ENCODE measurements at regions not wholly inside any gene's neighbourhood (a gene's known extent, or its start where the extent isn't known, plus 50 kb on each side); places are given as distances from the start of the nearest gene placed in this dataset.

DNA sequence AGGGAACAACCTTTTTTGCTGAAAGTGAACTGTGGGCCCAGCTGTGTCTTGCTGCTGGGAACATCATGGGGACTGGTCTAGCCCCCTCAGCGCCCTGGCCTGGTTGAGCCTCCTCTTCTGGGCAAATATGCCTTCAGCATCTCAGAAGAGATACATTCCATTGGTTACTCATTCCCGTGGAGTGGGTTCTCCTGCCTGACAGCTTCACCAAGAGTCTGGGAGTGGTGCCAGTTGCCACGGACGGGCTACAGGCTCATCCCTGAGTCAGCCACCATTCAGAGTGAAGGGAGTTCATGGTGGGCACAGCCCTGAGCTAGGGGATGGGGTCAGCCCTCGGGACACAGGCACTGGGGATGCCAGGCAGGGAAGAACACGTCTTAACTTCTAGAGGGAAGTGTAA, 81.9 kb downstream of the RAMP3 start:
- H3K4me3 ChIP-seq (ENCODE audit: low read length), result no peak overlapping the region
- no peaks in the 10 kb centered on the region for H3K9me3 Mint-ChIP-seq
- TF ChIP-seq, protein P1, sequence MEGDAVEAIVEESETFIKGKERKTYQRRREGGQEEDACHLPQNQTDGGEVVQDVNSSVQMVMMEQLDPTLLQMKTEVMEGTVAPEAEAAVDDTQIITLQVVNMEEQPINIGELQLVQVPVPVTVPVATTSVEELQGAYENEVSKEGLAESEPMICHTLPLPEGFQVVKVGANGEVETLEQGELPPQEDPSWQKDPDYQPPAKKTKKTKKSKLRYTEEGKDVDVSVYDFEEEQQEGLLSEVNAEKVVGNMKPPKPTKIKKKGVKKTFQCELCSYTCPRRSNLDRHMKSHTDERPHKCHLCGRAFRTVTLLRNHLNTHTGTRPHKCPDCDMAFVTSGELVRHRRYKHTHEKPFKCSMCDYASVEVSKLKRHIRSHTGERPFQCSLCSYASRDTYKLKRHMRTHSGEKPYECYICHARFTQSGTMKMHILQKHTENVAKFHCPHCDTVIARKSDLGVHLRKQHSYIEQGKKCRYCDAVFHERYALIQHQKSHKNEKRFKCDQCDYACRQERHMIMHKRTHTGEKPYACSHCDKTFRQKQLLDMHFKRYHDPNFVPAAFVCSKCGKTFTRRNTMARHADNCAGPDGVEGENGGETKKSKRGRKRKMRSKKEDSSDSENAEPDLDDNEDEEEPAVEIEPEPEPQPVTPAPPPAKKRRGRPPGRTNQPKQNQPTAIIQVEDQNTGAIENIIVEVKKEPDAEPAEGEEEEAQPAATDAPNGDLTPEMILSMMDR (IDR thresholded peaks at IDR 0.05), result no peak
- no peak overlapping the region for H3K27ac ChIP-seq (ENCODE audit: low read length)
- 75% methylated on average over 6 of the region's 6 CpGs for WGBS (ENCODE audit: insufficient coverage)
- ATAC-seq (no peak), DNase-seq (no peak)
- intact Hi-C loops (cut with micrococcal nuclease), result no loop called here
- H3K36me3 ChIP-seq (ENCODE audit: control insufficient read depth, insufficient read depth, low read length), result no peaks in the 10 kb centered on the region
- H3K36me3 Mint-ChIP-seq, result no peaks in the 10 kb centered on the region
- no peaks in the 10 kb centered on the region for H3K4me1 Mint-ChIP-seq
- no peak overlapping the region for H3K4me3 Mint-ChIP-seq
- H3K27me3 ChIP-seq (ENCODE audit: control insufficient read depth, insufficient read depth, low read length), result no peaks in the 10 kb centered on the region
- no peak overlapping the region for H3K27ac Mint-ChIP-seq
- H3K4me1 ChIP-seq (ENCODE audit: control insufficient read depth, insufficient read depth, low read length), result no peaks in the 10 kb centered on the region
- H3K9me3 ChIP-seq (ENCODE audit: control insufficient read depth, insufficient read depth, low read length), result no peaks in the 10 kb centered on the region
- H3K27me3 Mint-ChIP-seq (ENCODE audit: low read depth in 2 of 2), result peaks cover 30 to 35% of the 10 kb centered on the region in 2 donors

DNA sequence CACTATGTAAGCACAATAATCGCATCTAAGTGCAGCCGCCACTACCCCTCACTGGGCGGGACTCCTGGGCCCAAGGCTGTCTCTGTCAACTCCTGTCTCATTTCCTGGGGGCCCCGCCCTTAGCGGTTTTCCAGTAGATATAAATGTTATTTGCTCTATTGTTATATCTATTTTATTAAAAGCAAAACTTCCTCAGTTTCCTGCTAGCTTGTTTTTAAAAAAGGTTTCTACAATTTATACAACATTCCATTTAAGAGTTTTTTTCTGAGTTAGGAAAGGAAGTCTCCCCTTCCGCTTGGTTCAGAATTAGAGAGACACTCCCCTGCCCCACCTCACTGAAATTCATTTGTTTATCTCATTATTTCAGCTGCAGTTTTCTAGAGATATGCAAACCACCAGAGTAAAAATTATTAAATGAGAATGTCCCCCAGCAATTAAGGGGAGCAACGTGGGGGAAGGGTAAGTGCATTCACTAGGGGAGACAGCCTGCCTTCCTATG, 82.7 kb downstream of the RAMP3 start:
- Histone ChIP-seq H3K4me1 (ENCODE audit: control insufficient read depth, insufficient read depth, low read length) (no peaks in the 10 kb centered on the region), H3K36me3 (ENCODE audit: control insufficient read depth, insufficient read depth, low read length) (no peaks in the 10 kb centered on the region), H3K27ac (ENCODE audit: low read length) (no peak overlapping the region), H3K4me3 (ENCODE audit: low read length) (no peak overlapping the region), H3K27me3 (ENCODE audit: control insufficient read depth, insufficient read depth, low read length) (no peaks in the 10 kb centered on the region), H3K9me3 (ENCODE audit: control insufficient read depth, insufficient read depth, low read length) (no peaks in the 10 kb centered on the region)
- Mint-ChIP-seq H3K4me1 (no peaks in the 10 kb centered on the region), H3K27ac (no peak overlapping the region), H3K27me3 (ENCODE audit: low read depth in 2 of 2) (peaks cover 30 to 32% of the 10 kb centered on the region in 2 donors), H3K4me3 (no peak overlapping the region), H3K36me3 (no peaks in the 10 kb centered on the region), H3K9me3 (no peaks in the 10 kb centered on the region)
- intact Hi-C loops (cut with micrococcal nuclease), result no loop called here
- ATAC-seq (no peak), DNase-seq (no peak)
- WGBS (ENCODE audit: insufficient coverage), result 64% methylated on average over 4 of the region's 7 CpGs
- TF ChIP-seq, protein P1 (IDR thresholded peaks at IDR 0.05), result no peak

DNA sequence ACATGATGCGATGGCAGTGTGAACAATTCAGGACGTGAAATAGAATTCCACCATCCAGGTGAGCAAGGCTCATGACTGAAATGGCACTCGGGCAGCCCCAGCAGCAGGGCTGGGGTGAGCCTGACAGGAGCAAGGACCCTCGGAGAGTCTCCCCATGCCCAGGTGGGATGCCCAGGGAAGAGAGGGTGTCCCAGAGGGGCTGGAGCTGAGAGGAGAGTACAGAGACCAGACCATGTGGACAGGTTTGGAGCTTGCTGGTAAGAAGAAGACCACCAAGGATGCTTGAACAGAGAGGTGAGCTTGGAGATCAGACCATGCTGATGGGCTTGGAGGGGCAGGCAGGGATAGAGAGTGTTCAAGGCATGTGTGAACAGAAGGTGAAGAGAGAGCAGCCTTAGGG, 83.3 kb downstream of the RAMP3 start:
- Histone ChIP-seq H3K27me3 (ENCODE audit: control insufficient read depth, insufficient read depth, low read length) (peaks cover 3% of the 10 kb centered on the region), H3K36me3 (ENCODE audit: control insufficient read depth, insufficient read depth, low read length) (no peaks in the 10 kb centered on the region), H3K4me3 (ENCODE audit: low read length) (no peak overlapping the region), H3K9me3 (ENCODE audit: control insufficient read depth, insufficient read depth, low read length) (no peaks in the 10 kb centered on the region), H3K4me1 (ENCODE audit: control insufficient read depth, insufficient read depth, low read length) (no peaks in the 10 kb centered on the region), H3K27ac (ENCODE audit: low read length) (no peak overlapping the region)
- Mint-ChIP-seq H3K36me3 (no peaks in the 10 kb centered on the region), H3K4me3 (no peak overlapping the region), H3K27ac (no peak overlapping the region), H3K27me3 (ENCODE audit: low read depth in 2 of 2) (peaks cover 31 to 33% of the 10 kb centered on the region in 2 donors), H3K4me1 (no peaks in the 10 kb centered on the region), H3K9me3 (no peaks in the 10 kb centered on the region)
- ATAC-seq (no peak), DNase-seq (no peak)
- WGBS (ENCODE audit: insufficient coverage), result 79% methylated on average over 4 of the region's 4 CpGs
- TF ChIP-seq, protein P1 (IDR thresholded peaks at IDR 0.05), result no peak
- intact Hi-C loops (cut with micrococcal nuclease), result no loop called here

DNA sequence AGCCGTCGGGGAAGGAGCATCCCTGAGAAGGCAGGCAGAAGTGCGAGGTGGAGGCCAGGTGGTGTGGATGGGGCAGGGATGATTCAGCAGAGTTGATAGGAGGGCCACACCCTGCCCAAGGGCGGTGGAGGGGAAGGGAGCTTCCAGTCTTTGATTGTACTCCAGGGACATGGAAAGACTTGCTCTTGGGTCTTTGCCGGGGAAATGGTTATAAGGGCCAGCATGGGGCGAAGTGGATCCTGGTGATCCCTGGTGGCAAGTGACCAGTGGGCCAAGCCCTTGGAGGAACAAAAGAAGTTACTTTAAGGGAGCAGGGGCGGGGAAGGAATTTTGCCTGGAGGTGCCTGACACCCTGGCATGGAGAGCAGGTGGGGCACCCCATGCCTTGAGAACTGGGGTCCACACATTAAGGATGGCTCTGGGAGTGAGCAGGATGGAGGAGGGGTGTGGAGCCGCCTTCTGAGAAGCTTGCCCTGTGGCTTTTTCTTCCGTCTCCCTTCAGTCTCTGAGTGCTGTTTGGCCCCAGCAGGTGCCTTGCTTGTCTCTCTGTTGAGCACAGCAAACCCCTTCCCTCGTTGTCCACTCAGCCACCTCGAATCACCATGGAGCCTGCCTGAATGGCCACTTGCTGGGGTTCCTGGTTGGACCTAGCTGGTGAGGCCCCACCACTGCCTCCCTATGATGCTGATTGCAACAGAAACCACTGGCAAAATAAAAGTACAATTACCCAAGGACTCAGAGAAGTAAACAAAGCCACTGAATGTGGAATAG, 83.9 kb downstream of the RAMP3 start:
- DNase-seq (no peak), ATAC-seq (no peak)
- no peaks in the 10 kb centered on the region for H3K36me3 ChIP-seq (ENCODE audit: control insufficient read depth, insufficient read depth, low read length)
- intact Hi-C loops (cut with micrococcal nuclease), result no loop called here
- no peaks in the 10 kb centered on the region for H3K4me1 ChIP-seq (ENCODE audit: control insufficient read depth, insufficient read depth, low read length)
- no peak overlapping the region for H3K4me3 ChIP-seq (ENCODE audit: low read length)
- H3K27ac ChIP-seq (ENCODE audit: low read length), result no peak overlapping the region
- no peak overlapping the region for H3K27ac Mint-ChIP-seq
- H3K4me1 Mint-ChIP-seq, result no peaks in the 10 kb centered on the region
- no peaks in the 10 kb centered on the region for H3K9me3 ChIP-seq (ENCODE audit: control insufficient read depth, insufficient read depth, low read length)
- no peak overlapping the region for H3K4me3 Mint-ChIP-seq
- 71% methylated on average over 11 of the region's 11 CpGs for WGBS (ENCODE audit: insufficient coverage)
- TF ChIP-seq, protein P1 (IDR thresholded peaks at IDR 0.05), result no peak
- H3K27me3 ChIP-seq (ENCODE audit: control insufficient read depth, insufficient read depth, low read length), result peaks cover 5% of the 10 kb centered on the region
- H3K9me3 Mint-ChIP-seq, result no peaks in the 10 kb centered on the region
- H3K27me3 Mint-ChIP-seq (ENCODE audit: low read depth in 2 of 2), result peaks cover 31 to 33% of the 10 kb centered on the region in 2 donors
- no peaks in the 10 kb centered on the region for H3K36me3 Mint-ChIP-seq

Data from natural killer cell (primary cell).